Activated T-helper 1 cell treated with anti-CD3 and anti-CD28 coated beads, Interleukin-12 subunit alpha, Interleukin-12 subunit beta, Interleukin-2, Interleukin-4 antibody, amounts not matched to agents 30 ng/mL and 10 ng/mL and 1 ng/mL, durations not matched to agents 14 hours and 24 hours and 36 hours (primary cell): ENCODE measurements at regions not wholly inside any gene's neighbourhood (a gene's known extent, or its start where the extent isn't known, plus 50 kb on each side); places are given as distances from the start of the nearest gene placed in this dataset.

Experiments
- DNase-seq: peaks from one replicate; pipeline ENCODE4 v3.0.0; 2021; ENCODE audit warnings: low spot score
- H3K27ac Mint-ChIP-seq: one replicate; pipeline ENCODE4 v1.8.0; 2021; ENCODE audit warnings: mild to moderate bottlenecking, mixed read lengths
- H3K27me3 Mint-ChIP-seq: one replicate; pipeline ENCODE4 v1.8.0; 2022; ENCODE audit warnings: mild to moderate bottlenecking, moderate library complexity, mixed read lengths; ENCODE audit not compliant: insufficient read depth
- H3K36me3 Mint-ChIP-seq: one replicate; pipeline ENCODE4 v1.8.0; 2021; ENCODE audit warnings: low read depth, mixed read lengths
- H3K4me1 Mint-ChIP-seq: one replicate; pipeline ENCODE4 v1.8.0; 2021; ENCODE audit warnings: low read depth, mixed read lengths
- H3K4me3 Mint-ChIP-seq: one replicate; pipeline ENCODE4 v1.8.0; 2021; ENCODE audit warnings: mild to moderate bottlenecking, moderate library complexity, mixed read lengths
- H3K9me3 Mint-ChIP-seq: one replicate; pipeline ENCODE4 v1.8.0; 2021; ENCODE audit warnings: mixed read lengths
- intact Hi-C: fragments of 100-400 bp; cut with micrococcal nuclease; formaldehyde crosslinking; loops from one replicate; pipeline ENCODE4 v1.15.1; 2024

DNA sequence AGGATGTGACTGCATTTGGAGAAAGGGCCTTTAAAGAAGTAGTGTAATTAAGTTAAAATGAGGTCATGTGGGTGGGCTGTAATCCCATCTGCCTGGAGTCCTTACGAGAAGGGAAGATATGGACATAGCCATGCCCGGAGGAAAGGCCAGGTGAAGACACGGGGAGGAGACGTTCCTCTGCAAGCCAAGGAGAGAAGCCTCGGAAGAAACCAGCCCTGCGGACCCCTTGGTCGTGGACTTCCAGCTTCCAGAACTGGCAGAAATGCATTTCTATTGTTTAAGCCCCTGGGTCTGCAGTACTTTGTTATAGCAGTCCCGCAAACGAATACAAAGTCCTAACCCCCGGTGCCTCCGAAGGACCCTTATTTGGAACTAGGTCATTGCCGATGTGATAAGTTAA lies 87.6 kb upstream of the TAF1B start:
- no peak overlapping the region for H3K4me3 Mint-ChIP-seq
- no peaks in the 10 kb centered on the region for H3K36me3 Mint-ChIP-seq
- H3K27ac Mint-ChIP-seq, result no peak overlapping the region
- DNase-seq, result no peak
- H3K4me1 Mint-ChIP-seq, result peaks cover 64% of the 10 kb centered on the region
- no peaks in the 10 kb centered on the region for H3K9me3 Mint-ChIP-seq
- intact Hi-C loops, result no loop called here
- peaks cover 43% of the 10 kb centered on the region for H3K27me3 Mint-ChIP-seq

DNA sequence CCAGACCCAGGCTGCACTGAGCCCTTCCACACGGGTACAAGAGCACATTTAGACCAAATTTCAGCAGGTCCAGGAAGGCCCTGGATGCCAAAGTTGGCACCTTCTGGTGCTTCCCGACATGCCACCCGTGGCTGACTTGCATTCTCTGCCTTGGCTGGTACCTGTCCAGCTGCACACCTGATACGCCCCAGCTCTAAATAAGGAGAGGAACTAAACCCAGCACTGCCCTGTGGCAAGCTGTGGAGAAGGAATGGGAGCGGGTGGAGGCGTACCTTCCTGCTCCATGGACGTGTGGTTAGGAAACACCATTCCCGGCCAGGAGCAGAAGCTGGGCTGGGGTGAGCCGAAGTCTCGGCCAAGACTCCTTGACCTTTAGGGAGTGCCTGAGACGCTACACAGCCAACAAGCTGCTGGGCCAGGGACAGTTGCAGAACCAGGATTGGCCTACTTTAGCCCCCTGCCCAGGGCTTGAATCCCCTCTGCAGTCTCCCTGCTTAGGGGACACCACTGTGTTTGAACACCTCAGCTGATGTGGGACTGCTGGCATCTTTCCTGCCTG lies 86.5 kb upstream of the TAF1B start:
- H3K27me3 Mint-ChIP-seq, result peaks cover 43% of the 10 kb centered on the region
- peaks cover 59% of the 10 kb centered on the region for H3K4me1 Mint-ChIP-seq
- no peak for DNase-seq
- H3K4me3 Mint-ChIP-seq, result no peak overlapping the region
- H3K27ac Mint-ChIP-seq, result no peak overlapping the region
- no peaks in the 10 kb centered on the region for H3K9me3 Mint-ChIP-seq
- intact Hi-C loops, result no loop called here
- no peaks in the 10 kb centered on the region for H3K36me3 Mint-ChIP-seq

DNA sequence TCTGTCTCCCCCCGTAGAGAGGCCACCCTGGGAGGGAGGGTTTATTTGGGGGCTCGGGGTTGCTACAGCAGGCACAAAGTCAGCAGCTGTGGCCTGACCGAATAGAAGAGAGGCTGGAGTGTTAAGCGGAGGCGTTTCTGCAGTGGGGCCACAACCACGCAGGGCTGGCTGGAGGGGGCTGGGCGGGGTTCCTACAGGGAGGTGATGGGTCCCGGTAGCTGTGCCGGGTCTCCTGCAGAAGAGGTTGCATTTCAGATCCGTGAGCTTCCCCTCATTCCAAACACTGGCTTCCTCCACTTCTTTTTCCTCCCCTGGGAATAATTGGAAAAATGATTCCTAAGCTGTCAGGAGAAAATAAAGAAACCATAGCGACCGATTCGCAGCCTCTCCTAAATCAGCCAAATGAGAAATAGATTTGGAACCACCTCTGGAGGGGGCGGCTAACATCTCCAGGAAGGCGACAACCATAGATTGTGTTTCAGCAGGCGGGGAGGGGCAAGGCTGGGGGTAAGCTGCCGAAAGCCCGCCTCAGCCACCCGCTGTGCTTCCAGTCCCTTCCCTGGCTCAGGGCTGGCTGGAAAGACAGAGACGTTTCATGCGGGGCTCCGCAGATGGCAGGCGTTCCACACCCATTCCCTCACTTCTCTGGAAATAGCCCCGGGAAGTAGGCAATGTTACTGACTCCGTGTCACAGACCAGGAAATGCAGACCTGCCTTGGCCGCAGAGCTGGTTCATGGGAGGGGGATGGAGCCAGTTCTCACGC lies 85.6 kb upstream of the TAF1B start:
- Mint-ChIP-seq H3K9me3 (no peaks in the 10 kb centered on the region), H3K4me1 (peaks cover 50% of the 10 kb centered on the region), H3K4me3 (no peak overlapping the region), H3K27ac (no peak overlapping the region), H3K36me3 (no peaks in the 10 kb centered on the region), H3K27me3 (peaks cover 41% of the 10 kb centered on the region)
- intact Hi-C loops, result no loop called here
- DNase-seq, result no peak

DNA sequence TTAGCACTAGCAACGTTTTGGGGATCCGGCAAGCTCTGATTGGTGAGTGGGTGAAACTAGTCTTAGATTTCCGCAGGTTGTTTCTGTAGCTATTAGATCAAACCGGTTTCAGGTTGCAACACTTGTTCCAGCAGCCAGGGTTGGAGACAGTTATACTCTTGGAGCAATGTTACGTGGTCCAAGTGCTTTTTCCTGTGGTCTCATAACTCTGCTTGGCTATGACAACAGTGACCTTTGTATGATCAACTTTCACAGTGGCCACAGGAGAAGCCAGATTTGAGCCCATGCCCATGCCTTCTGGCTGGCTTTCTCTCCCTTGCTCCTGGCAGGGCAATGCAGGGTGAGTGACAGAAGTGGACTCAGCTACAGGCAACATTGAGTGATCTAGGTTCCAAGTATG lies 84.5 kb upstream of the TAF1B start:
- peaks cover 46% of the 10 kb centered on the region for H3K4me1 Mint-ChIP-seq
- DNase-seq, result no peak
- no peaks in the 10 kb centered on the region for H3K36me3 Mint-ChIP-seq
- peaks cover 41% of the 10 kb centered on the region for H3K27me3 Mint-ChIP-seq
- intact Hi-C loops, result no loop called here
- no peak overlapping the region for H3K4me3 Mint-ChIP-seq
- H3K27ac Mint-ChIP-seq, result no peak overlapping the region
- no peaks in the 10 kb centered on the region for H3K9me3 Mint-ChIP-seq

DNA sequence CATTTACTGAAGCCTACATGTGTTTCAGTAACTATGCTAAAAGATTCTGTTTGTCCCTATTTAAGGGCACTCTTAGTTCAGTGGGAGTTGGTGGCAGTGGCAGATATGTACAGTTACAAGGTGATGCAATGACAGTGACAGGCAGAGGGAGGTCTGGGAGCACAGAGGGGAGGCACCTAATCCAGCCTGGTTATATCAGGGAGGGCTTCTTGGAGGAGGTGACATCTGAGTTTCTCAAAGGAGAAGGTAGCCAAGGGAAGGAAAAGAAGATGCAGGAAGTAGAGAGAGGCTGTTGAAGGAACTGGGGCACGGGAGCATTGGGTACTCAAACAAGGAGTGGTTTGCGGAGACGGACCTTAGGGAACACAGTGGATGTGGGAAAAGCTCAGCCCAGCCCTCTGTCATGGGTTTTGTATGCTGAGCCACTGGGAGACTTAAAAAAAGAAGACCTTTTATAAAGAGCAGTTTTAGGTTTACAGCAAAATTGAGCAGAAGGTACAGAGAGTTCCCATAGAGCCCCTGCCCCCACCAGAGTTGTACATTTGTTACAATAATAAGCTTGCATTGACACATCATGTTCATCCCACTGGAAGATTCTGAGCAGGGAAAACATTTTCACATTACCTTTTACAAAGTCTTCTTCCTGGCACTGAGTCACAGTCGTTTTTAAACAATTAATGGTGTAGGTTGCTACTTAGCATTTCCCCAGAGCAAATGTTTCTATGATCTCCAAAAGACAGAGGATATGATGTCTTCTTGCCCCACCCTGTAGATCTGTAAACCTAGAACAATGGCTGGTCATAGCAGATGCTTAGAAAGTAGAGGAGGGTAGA lies 83.0 kb upstream of the TAF1B start:
- intact Hi-C loops, result no loop called here
- Mint-ChIP-seq H3K4me1 (peaks cover 50% of the 10 kb centered on the region), H3K4me3 (peak overlapping the region; percentile 4), H3K9me3 (no peaks in the 10 kb centered on the region), H3K27ac (peak overlapping the region; percentile 18), H3K36me3 (no peaks in the 10 kb centered on the region), H3K27me3 (peaks cover 32% of the 10 kb centered on the region)
- no peak for DNase-seq

DNA sequence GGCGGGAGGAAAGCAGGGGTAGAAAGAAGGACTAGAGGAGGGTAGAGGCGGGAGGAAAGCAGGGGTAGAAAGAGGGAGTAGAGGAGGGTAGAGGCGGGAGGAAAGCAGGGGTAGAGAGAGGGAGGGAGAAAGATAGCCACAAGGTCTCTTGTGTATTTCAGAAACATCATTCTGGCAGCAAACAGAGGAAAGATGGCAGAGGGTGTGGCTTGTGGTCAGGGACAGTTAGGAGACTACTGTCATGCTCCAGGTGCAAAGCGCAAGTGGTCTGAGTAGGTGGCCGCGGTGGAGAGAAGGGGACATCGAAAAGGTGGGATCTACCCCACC lies 82.4 kb upstream of the TAF1B start:
- peak overlapping the region; percentile 18 for H3K27ac Mint-ChIP-seq
- DNase-seq, result no peak
- intact Hi-C loops, result no loop called here
- peaks cover 28% of the 10 kb centered on the region for H3K27me3 Mint-ChIP-seq
- H3K36me3 Mint-ChIP-seq, result no peaks in the 10 kb centered on the region
- peaks cover 52% of the 10 kb centered on the region for H3K4me1 Mint-ChIP-seq
- no peak overlapping the region for H3K4me3 Mint-ChIP-seq
- H3K9me3 Mint-ChIP-seq, result no peaks in the 10 kb centered on the region

DNA sequence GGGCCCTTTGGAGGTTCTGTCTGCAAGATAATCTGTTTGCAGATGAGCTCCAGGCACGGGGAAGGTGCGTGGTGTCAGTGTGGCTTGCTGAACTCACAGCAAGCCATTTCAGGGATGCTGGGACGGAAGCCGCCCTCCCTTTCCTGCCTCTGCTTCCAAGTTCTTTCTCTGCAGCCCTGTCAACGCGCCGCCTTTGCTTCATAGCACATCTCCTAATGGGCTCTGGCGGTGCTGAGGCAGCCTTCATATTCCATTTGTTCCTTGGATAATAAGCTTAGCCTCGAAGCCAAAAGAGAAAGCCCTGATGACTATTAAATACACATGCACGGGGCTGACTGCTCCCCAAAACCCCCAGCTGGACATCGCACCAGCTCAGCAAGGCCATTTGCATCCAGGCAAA lies 81.7 kb upstream of the TAF1B start:
- no peak overlapping the region for H3K27ac Mint-ChIP-seq
- H3K9me3 Mint-ChIP-seq, result no peaks in the 10 kb centered on the region
- H3K4me3 Mint-ChIP-seq, result no peak overlapping the region
- H3K27me3 Mint-ChIP-seq, result peaks cover 23% of the 10 kb centered on the region
- H3K36me3 Mint-ChIP-seq, result no peaks in the 10 kb centered on the region
- H3K4me1 Mint-ChIP-seq, result peaks cover 56% of the 10 kb centered on the region
- intact Hi-C loops, result no loop called here
- DNase-seq, result no peak

DNA sequence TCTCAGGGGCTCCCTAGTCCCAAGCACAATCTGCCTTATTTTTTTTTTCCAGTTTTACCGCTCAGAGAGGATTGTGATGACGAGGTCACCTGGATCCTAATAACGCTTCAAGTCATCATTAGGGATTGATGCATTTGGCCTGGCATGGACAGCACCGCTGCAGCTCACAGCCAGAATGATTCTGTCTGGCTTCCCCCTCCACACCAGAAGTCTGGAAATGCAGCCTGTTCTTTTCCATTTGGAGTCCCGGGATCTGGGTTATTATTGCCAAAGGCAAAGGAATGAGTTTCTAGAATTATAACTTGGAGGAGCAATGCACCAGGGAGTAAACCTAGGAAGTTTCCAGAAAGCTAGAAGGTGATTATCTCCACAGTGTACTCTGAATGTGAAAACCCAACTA lies 81.1 kb upstream of the TAF1B start:
- no peak for DNase-seq
- no peaks in the 10 kb centered on the region for H3K9me3 Mint-ChIP-seq
- H3K4me1 Mint-ChIP-seq, result peaks cover 57% of the 10 kb centered on the region
- no peak overlapping the region for H3K27ac Mint-ChIP-seq
- H3K4me3 Mint-ChIP-seq, result no peak overlapping the region
- intact Hi-C loops, result no loop called here
- peaks cover 22% of the 10 kb centered on the region for H3K27me3 Mint-ChIP-seq
- no peaks in the 10 kb centered on the region for H3K36me3 Mint-ChIP-seq

DNA sequence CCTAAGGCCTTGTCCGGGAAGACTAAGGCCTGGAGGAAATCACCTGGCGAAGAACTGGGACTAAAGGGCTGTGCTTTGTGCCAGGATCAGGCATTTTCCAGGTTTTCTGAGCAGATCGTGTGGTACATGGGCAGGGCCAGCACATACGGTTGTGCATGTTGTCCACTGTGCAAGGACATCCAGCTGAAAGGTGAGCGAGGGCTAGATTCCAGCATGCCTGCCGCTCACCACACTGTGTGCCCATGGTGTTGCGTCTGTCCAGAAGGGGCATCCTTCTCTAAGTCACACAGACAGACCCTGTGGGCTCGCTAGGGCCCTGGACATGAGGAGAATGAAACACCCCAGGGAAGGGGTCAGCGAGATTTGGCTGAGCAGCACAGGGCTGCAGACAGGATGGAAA lies 80.3 kb upstream of the TAF1B start:
- no peaks in the 10 kb centered on the region for H3K36me3 Mint-ChIP-seq
- H3K4me3 Mint-ChIP-seq, result no peak overlapping the region
- intact Hi-C loops, result loop anchor here (1.0 kb wide), 1 partner anchor 9 kb away; no protein-coding TSS in a partner anchor
- DNase-seq, result no peak
- no peak overlapping the region for H3K27ac Mint-ChIP-seq
- peaks cover 15% of the 10 kb centered on the region for H3K27me3 Mint-ChIP-seq
- H3K9me3 Mint-ChIP-seq, result no peaks in the 10 kb centered on the region
- peaks cover 50% of the 10 kb centered on the region for H3K4me1 Mint-ChIP-seq

DNA sequence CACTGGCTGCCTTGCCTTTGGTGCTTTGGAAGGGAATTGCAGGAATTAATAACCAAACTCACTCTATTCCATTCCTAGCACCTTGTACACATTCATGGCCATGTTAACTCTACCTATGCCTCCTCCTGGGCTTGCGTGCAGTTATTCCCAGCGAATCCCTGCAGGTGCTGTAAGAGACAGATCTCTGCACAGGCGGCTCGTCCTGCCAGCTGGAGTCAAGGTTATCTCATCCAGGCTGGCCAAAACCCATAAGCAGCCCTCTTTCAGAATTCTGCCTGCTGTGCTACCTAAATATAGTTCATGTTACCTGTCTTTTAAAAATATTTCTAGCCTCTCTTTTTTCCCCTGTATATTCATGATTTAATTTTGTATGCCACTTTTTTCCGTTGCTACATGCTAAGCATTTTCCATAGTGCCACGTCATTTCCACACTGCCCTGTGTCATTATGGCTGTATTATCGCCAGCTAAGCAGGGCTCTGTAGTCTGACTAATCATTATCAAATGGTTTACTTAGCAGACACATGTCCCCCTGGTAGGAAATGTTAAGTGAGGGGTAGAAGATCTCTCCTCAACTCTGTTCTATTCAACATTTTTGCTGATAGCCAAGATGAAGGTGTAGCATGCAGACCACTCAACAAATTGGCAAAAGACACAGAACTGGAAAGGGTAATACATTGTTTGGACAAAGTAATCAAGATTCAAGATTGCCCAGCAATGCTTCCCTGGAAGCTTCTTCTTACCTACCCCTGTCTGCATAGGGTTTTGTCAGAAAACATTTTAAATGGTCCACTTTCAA lies 79.7 kb upstream of the TAF1B start:
- no peak overlapping the region for H3K27ac Mint-ChIP-seq
- peaks cover 50% of the 10 kb centered on the region for H3K4me1 Mint-ChIP-seq
- H3K4me3 Mint-ChIP-seq, result no peak overlapping the region
- H3K9me3 Mint-ChIP-seq, result no peaks in the 10 kb centered on the region
- DNase-seq, result no peak
- H3K27me3 Mint-ChIP-seq, result peaks cover 9% of the 10 kb centered on the region
- no peaks in the 10 kb centered on the region for H3K36me3 Mint-ChIP-seq
- intact Hi-C loops, result loop anchor here (1.0 kb wide), 1 partner anchor 9 kb away; no protein-coding TSS in a partner anchor

DNA sequence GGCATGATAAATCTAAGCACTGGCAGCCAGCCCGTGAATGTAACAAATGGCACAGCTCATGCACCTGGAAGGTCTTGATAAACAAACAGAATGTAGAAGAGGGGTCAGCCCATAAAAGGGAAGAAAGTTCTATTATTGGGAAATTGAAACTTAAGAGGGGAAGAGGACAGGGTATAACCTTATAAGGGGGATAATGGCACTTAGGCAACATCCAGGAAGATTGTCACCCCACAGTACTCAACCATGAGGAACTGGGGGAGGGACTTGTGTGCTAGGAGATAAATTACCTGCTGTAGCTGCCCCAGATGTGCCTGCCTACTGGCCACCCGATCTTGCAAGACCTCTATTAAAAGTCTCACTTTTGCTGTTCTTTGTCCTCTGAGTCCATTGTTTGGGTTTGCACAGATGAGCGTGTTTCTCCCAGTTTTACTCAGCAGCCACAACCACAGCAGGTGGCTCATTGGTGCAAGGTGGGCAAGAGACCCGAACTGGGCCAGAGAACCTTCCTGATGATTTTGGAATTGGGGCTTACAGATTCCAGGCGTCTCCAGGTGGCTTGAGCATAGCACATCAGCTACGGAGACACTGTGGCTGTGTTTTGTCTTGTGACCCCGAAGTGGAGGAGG lies 79.0 kb upstream of the TAF1B start:
- Mint-ChIP-seq H3K36me3 (no peaks in the 10 kb centered on the region), H3K4me3 (no peak overlapping the region), H3K9me3 (no peaks in the 10 kb centered on the region), H3K4me1 (peaks cover 52% of the 10 kb centered on the region), H3K27me3 (peaks cover 4% of the 10 kb centered on the region), H3K27ac (no peak overlapping the region)
- intact Hi-C loops, result no loop called here
- DNase-seq, result no peak
